Astrocyte (in vitro differentiated cells and primary cell): ENCODE measurements at regions not wholly inside any gene's neighbourhood (a gene's known extent, or its start where the extent isn't known, plus 50 kb on each side); places are given as distances from the start of the nearest gene placed in this dataset.
"Not testable (repeated sequence)": the region's sequence is repeated elsewhere in the genome, so short reads cannot be mapped to it uniquely, and the experiment has no call there.

Experiments used
- DNase-seq: peaks from one replicate; pipeline ENCODE4 v3.0.0-alpha.2; 2010; ENCODE audit warnings: low read depth
- FAIRE-seq: peaks from 2 replicates; lab custom pipeline; 2011; peaks lifted over from hg19 to GRCh38; lab: Jason Lieb, UNC
- H2AFZ ChIP-seq: 2 replicates; pipeline ENCODE4 v1.6.0; 2012; ENCODE audit warnings: low read depth, low read length, inconsistent platforms
- H3K27ac ChIP-seq: 2 replicates; pipeline ENCODE4 v1.5.1; 2011; ENCODE audit warnings: low read depth, low read length, inconsistent platforms
- H3K27me3 ChIP-seq: 2 replicates; pipeline ENCODE4 v1.6.0; 2011; ENCODE audit warnings: low read length, inconsistent platforms; ENCODE audit not compliant: insufficient read depth
- H3K36me3 ChIP-seq: 2 replicates; pipeline ENCODE4 v1.5.1; 2011; ENCODE audit warnings: low read length, inconsistent platforms; ENCODE audit not compliant: insufficient read depth
- H3K4me1 ChIP-seq: 2 replicates; pipeline ENCODE4 v1.5.1; 2011; ENCODE audit warnings: low read length, inconsistent platforms; ENCODE audit not compliant: insufficient read depth
- H3K4me2 ChIP-seq: 2 replicates; pipeline ENCODE4 v1.6.0; 2012; ENCODE audit warnings: low read length, inconsistent platforms
- H3K4me3 ChIP-seq: 2 replicates; pipeline ENCODE4 v1.5.1; 2011; ENCODE audit warnings: low read depth, mild to moderate bottlenecking, low read length, inconsistent platforms; ENCODE audit not compliant: insufficient read depth
- H3K79me2 ChIP-seq: 2 replicates; pipeline ENCODE4 v1.6.0; 2012; ENCODE audit warnings: mild to moderate bottlenecking, low read length, inconsistent platforms; ENCODE audit not compliant: insufficient read depth
- H3K9ac ChIP-seq: 2 replicates; pipeline ENCODE4 v1.6.0; 2012; ENCODE audit warnings: mild to moderate bottlenecking, low read length, inconsistent platforms
- H3K9me3 ChIP-seq: 2 replicates; pipeline ENCODE4 v1.5.1; 2012; ENCODE audit warnings: low read depth, mild to moderate bottlenecking, low read length, inconsistent platforms; ENCODE audit not compliant: insufficient read depth
- H4K20me1 ChIP-seq: 2 replicates; pipeline ENCODE4 v1.6.0; 2012; ENCODE audit warnings: low read length, inconsistent platforms; ENCODE audit not compliant: insufficient read depth
- H3K27ac Mint-ChIP-seq: one replicate; pipeline ENCODE4 v1.8.0; 2021; ENCODE audit warnings: mild to moderate bottlenecking, mixed read lengths; ENCODE audit not compliant: unreplicated experiment
- H3K27me3 Mint-ChIP-seq: one replicate; pipeline ENCODE4 v1.8.0; 2021; ENCODE audit warnings: low read depth, mixed read lengths; ENCODE audit not compliant: unreplicated experiment
- H3K36me3 Mint-ChIP-seq: one replicate; pipeline ENCODE4 v1.8.0; 2021; ENCODE audit warnings: low read depth, mixed read lengths; ENCODE audit not compliant: unreplicated experiment
- H3K4me1 Mint-ChIP-seq: one replicate; pipeline ENCODE4 v1.8.0; 2021; ENCODE audit warnings: low read depth, mixed read lengths; ENCODE audit not compliant: unreplicated experiment
- H3K4me3 Mint-ChIP-seq: one replicate; pipeline ENCODE4 v1.8.0; 2021; ENCODE audit warnings: mild to moderate bottlenecking, moderate library complexity, mixed read lengths; ENCODE audit not compliant: unreplicated experiment
- H3K9me3 Mint-ChIP-seq: one replicate; pipeline ENCODE4 v1.8.0; 2021; ENCODE audit warnings: mild to moderate bottlenecking, mixed read lengths; ENCODE audit not compliant: unreplicated experiment
- EZH2 ChIP-seq: IDR thresholded peaks from 2 replicates; pipeline ENCODE4 v1.6.1; 2012; ENCODE audit warnings: mild to moderate bottlenecking, low read length, inconsistent platforms; ENCODE audit not compliant: insufficient read depth
- TF ChIP-seq, protein P1 (sequence below): IDR thresholded peaks from 2 replicates; pipeline ENCODE4 v1.5.1; 2011; ENCODE audit warnings: low read depth, mild to moderate bottlenecking, inconsistent platforms, low read length, moderate library complexity; ENCODE audit not compliant: insufficient read depth

DNA sequence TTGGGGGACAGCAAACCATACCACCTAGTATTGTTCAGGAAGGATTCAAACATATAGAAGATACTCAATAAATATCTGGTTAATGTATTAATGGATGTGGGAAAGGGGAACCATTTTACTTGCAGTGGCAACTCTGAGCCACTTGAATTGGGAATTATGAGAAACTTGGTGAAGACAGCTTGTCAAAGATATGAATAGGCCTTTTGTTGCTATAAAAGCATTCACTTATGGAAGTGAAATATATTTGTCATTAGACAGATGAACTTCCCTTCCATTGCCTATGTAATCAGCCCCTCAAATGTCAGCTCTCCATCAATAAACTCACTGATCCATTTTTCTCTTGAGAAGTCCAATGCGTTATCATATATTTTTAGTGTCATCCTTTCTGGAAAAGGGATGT lies 56.1 kb downstream of the GPR85 start:
- TF ChIP-seq, protein P1, sequence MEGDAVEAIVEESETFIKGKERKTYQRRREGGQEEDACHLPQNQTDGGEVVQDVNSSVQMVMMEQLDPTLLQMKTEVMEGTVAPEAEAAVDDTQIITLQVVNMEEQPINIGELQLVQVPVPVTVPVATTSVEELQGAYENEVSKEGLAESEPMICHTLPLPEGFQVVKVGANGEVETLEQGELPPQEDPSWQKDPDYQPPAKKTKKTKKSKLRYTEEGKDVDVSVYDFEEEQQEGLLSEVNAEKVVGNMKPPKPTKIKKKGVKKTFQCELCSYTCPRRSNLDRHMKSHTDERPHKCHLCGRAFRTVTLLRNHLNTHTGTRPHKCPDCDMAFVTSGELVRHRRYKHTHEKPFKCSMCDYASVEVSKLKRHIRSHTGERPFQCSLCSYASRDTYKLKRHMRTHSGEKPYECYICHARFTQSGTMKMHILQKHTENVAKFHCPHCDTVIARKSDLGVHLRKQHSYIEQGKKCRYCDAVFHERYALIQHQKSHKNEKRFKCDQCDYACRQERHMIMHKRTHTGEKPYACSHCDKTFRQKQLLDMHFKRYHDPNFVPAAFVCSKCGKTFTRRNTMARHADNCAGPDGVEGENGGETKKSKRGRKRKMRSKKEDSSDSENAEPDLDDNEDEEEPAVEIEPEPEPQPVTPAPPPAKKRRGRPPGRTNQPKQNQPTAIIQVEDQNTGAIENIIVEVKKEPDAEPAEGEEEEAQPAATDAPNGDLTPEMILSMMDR, result no peak
- TF ChIP-seq EZH2, result no peak
- H2AFZ ChIP-seq, result no peak overlapping the region
- Mint-ChIP-seq H3K9me3 (no peaks in the 10 kb centered on the region), H3K27me3 (no peaks in the 10 kb centered on the region), H3K4me3 (no peak overlapping the region), H3K4me1 (no peaks in the 10 kb centered on the region), H3K27ac (no peak overlapping the region), H3K36me3 (no peaks in the 10 kb centered on the region)
- H3K79me2 ChIP-seq, result no peaks in the 10 kb centered on the region
- H3K9me3 ChIP-seq, result no peaks in the 10 kb centered on the region
- no peak overlapping the region for H3K9ac ChIP-seq
- H3K27me3 ChIP-seq, result no peaks in the 10 kb centered on the region
- H3K36me3 ChIP-seq, result no peaks in the 10 kb centered on the region
- H3K27ac ChIP-seq, result no peak overlapping the region
- no peaks in the 10 kb centered on the region for H4K20me1 ChIP-seq
- FAIRE-seq (no peak), DNase-seq (no peak)
- no peaks in the 10 kb centered on the region for H3K4me1 ChIP-seq
- no peak overlapping the region for H3K4me2 ChIP-seq
- no peak overlapping the region for H3K4me3 ChIP-seq

DNA sequence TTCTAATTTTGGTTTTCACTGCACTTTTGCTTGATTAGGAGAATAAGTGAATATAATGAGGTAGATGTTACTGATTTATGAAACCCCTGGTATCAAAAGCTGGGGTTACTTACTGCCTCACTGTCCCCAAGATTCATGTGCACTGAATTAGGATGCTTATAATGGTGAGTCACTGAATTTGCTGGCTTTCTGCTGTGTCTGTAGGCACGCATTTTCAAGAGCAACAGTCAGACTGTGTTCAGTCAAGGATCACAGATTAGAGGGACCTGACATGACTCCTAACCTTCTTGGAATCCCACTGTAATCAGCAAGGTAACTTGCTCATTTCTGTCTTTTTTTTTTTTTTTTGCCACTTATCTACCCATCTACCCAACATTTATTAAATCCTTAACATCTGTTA lies 59.7 kb downstream of the GPR85 start:
- H3K36me3 ChIP-seq, result no peaks in the 10 kb centered on the region
- H3K9me3 ChIP-seq, result no peaks in the 10 kb centered on the region
- H3K79me2 ChIP-seq, result no peaks in the 10 kb centered on the region
- H3K4me3 ChIP-seq, result no peak overlapping the region
- Mint-ChIP-seq H3K4me3 (no peak overlapping the region), H3K27me3 (no peaks in the 10 kb centered on the region), H3K9me3 (no peaks in the 10 kb centered on the region), H3K4me1 (no peaks in the 10 kb centered on the region), H3K36me3 (no peaks in the 10 kb centered on the region), H3K27ac (no peak overlapping the region)
- H3K4me1 ChIP-seq, result no peaks in the 10 kb centered on the region
- FAIRE-seq, result peak; percentile 5
- peak; percentile 30 for DNase-seq
- H3K4me2 ChIP-seq, result no peak overlapping the region
- no peak overlapping the region for H3K9ac ChIP-seq
- no peak overlapping the region for H3K27ac ChIP-seq
- no peaks in the 10 kb centered on the region for H4K20me1 ChIP-seq
- no peak for TF ChIP-seq EZH2
- TF ChIP-seq, protein P1, result no peak
- H3K27me3 ChIP-seq, result no peaks in the 10 kb centered on the region
- no peak overlapping the region for H2AFZ ChIP-seq

DNA sequence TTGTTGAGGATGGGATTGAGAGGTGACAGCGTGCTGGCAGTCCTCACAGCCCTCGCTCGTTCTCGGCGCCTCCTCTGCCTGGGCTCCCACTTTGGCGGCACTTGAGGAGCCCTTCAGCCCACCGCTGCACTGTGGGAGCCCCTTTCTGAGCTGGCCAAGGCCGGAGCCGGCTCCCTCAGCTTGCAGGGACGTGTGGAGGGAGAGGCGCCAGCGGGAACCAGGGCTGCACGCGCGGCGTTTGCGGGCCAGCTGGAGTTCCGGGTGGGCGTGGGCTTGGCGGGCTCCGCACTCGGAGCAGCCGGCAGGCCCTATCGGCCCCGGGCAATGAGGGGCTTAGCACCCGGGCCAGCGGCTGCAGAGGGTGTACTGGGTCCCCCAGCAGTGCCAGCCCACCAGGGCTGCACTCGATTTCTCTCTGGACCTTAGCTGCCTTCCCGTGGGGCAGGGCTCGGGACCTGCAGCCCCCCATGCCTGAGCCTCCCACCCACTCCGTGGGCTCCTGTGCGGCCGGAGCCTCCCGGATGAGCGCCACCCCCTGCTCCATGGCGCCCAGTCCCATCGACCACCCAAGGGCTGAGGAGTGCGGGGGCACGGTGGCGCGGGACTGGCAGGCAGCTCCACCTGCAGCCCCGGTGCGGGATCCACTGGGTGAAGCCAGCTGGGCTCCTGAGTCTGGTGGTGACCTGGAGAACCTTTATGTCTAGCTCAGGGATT lies 69.3 kb downstream of the GPR85 start:
- not testable (repeated sequence) for H4K20me1 ChIP-seq, H3K36me3 ChIP-seq, H3K4me3 ChIP-seq, H3K4me2 ChIP-seq, H3K27me3 ChIP-seq, H3K27ac ChIP-seq, H3K79me2 ChIP-seq, H2AFZ ChIP-seq, H3K9ac ChIP-seq, H3K4me1 Mint-ChIP-seq, H3K4me1 ChIP-seq, H3K27me3 Mint-ChIP-seq, H3K36me3 Mint-ChIP-seq, H3K9me3 ChIP-seq, DNase-seq, FAIRE-seq, H3K9me3 Mint-ChIP-seq, H3K4me3 Mint-ChIP-seq, H3K27ac Mint-ChIP-seq
